Skeletal muscle tissue (tissue), 3 donors: ENCODE measurements at regions not wholly inside any gene's neighbourhood (a gene's known extent, or its start where the extent isn't known, plus 50 kb on each side); places are given as distances from the start of the nearest gene placed in this dataset.

ENCODE experiments used
- H3K27ac ChIP-seq: one replicate; pipeline ENCODE4 v1.7.0; 2013; ENCODE audit warnings: mild to moderate bottlenecking, low read depth, low read length, inconsistent platforms
- H3K27me3 ChIP-seq, 3 donors: one replicate each; pipeline ENCODE4 v1.7.0; 2013; ENCODE audit warnings: low read length in 3 of 3; ENCODE audit not compliant: control insufficient read depth in 3 of 3, insufficient read depth in 3 of 3
- H3K36me3 ChIP-seq, 3 donors: one replicate each; pipeline ENCODE4 v1.7.0; 2013; ENCODE audit warnings: low read length in 3 of 3; ENCODE audit not compliant: control insufficient read depth in 3 of 3, insufficient read depth in 3 of 3
- H3K4me1 ChIP-seq, 3 donors: one replicate each; pipeline ENCODE4 v1.7.0; 2013; ENCODE audit warnings: low read length in 3 of 3, mild to moderate bottlenecking in 3 of 3; ENCODE audit not compliant: control insufficient read depth in 3 of 3, insufficient read depth in 3 of 3
- H3K4me3 ChIP-seq, 3 donors: one replicate each; pipeline ENCODE4 v1.7.0; 2013; ENCODE audit warnings: low read length in 3 of 3
- H3K9ac ChIP-seq, 3 donors: one replicate each; pipeline ENCODE4 v1.7.0; 2013; ENCODE audit warnings: low read length in 3 of 3, mild to moderate bottlenecking in 3 of 3, moderate library complexity in 2 of 3, low read depth in 1 of 3
- H3K9me3 ChIP-seq, 3 donors: one replicate each; pipeline ENCODE4 v1.7.0; 2013; ENCODE audit warnings: low read length in 3 of 3; ENCODE audit not compliant: control insufficient read depth in 3 of 3
- donor health status: Osteomylitis.

GRCh38 chr2:156175946-156176345 is 156.6 kb downstream of the NR4A2 start:
- no peaks in the 10 kb centered on the region for H3K9me3 ChIP-seq
- no peaks in the 10 kb centered on the region for H3K4me1 ChIP-seq
- H3K36me3 ChIP-seq = no peaks in the 10 kb centered on the region
- H3K27me3 ChIP-seq = no peaks in the 10 kb centered on the region
- no peak overlapping the region for H3K27ac ChIP-seq
- H3K9ac ChIP-seq = no peak overlapping the region
- no peak overlapping the region for H3K4me3 ChIP-seq

GRCh38 chr2:156170929-156171328 is 161.6 kb downstream of the NR4A2 start:
- peaks cover 0 to 2% (median 0%) of the 10 kb centered on the region in 3 donors for H3K27me3 ChIP-seq
- no peak overlapping the region for H3K9ac ChIP-seq
- no peak overlapping the region for H3K27ac ChIP-seq
- H3K9me3 ChIP-seq = no peaks in the 10 kb centered on the region
- no peak overlapping the region for H3K4me3 ChIP-seq
- H3K36me3 ChIP-seq = no peaks in the 10 kb centered on the region
- H3K4me1 ChIP-seq = no peaks in the 10 kb centered on the region

DNA sequence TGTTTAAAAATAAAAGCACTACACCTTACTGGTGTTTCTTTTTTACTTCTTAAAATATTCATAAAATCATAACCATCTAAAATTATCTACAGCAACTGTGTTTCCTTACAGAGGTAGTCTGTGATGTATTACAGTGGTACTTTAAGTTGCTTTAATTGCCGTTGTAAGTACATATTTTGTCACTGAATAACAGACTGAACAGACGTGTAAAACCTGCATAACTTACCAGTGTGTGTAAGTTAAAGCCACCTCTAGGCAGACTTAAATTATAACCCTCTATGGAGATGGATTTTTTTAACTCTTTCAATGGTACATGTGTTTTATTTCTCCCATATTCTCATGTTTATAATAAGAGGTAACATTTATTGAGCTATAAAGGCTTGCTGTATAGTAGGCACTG is 166.8 kb downstream of the NR4A2 start:
- H3K36me3 ChIP-seq = no peaks in the 10 kb centered on the region
- peaks cover 0 to 2% (median 0%) of the 10 kb centered on the region in 3 donors for H3K27me3 ChIP-seq
- no peak overlapping the region for H3K9ac ChIP-seq
- no peak overlapping the region for H3K27ac ChIP-seq
- no peaks in the 10 kb centered on the region for H3K9me3 ChIP-seq
- no peaks in the 10 kb centered on the region for H3K4me1 ChIP-seq
- no peak overlapping the region for H3K4me3 ChIP-seq

DNA sequence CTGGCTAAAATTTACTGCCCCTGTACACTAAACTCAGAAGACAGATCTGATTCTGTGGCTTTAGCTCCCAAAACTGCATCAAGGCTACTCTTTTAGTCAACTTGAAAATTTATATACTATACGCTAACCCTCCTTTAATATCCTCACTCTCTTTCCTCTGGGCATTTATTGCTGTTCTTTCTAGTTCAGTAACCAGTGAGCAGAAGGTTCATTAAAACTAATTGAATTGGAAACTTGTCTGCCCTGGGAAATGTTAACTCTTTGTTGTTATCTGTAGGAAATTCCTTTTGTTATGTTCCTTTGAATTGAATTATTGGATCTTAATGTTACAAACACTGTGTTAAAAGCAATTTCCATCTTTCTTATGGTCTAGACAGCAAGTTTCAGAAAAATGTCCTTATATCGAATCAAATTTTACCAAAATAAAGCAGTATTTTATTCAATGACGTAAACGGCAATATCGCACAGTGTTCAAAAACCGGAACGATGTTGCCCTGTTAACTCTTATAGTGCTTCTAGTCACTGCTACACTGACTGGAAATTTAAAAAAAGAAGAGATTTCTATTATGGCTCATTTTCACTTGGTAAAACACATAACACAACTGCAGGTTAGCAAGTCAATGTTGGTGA is 168.3 kb downstream of the NR4A2 start:
- Histone ChIP-seq H3K9ac (no peak overlapping the region), H3K27me3 (peaks cover 0 to 2% (median 0%) of the 10 kb centered on the region in 3 donors), H3K27ac (no peak overlapping the region), H3K4me3 (no peak overlapping the region), H3K9me3 (no peaks in the 10 kb centered on the region), H3K36me3 (no peaks in the 10 kb centered on the region), H3K4me1 (no peaks in the 10 kb centered on the region)

DNA sequence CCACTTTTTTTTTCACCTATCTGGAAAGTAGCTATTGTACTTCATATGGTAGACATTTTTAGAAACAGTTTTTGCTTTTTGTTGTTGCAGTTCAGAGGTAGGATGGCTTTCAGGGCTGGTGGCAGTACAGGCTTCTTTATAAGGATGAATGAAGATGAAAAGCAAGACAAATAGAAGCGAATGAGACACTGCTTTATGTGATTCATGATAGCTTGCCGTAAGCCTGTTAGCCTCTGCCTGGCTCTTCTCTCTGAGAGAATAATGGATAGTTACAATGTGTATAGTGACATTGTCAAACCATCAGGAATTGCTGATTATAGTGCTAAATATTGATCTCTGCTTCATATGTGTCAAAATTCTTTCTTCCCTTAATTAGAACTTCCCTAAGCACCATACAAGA is 173.7 kb downstream of the NR4A2 start:
- Histone ChIP-seq H3K36me3 (no peaks in the 10 kb centered on the region), H3K9me3 (no peaks in the 10 kb centered on the region), H3K27me3 (no peaks in the 10 kb centered on the region), H3K27ac (no peak overlapping the region), H3K4me1 (no peaks in the 10 kb centered on the region), H3K4me3 (no peak overlapping the region), H3K9ac (no peak overlapping the region)

DNA sequence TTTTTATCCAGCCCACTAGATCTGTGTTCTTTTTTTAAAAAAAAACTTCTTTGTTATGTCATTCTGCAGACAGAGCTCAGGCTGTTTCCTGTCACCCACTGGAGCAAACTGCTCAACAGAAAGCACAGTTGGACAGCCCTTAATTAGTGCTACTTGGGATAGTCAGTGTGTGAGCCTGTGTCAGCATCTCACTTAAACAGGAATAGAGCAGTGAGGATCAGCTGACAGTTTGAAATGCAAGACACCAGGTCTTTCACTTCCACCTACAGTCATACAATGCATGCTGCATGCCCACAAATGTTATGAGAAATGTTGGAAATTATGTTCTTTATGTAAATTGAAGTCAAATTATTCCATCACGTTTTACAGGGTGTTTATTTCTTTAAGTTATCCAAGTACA is 174.9 kb downstream of the NR4A2 start:
- Histone ChIP-seq H3K4me1 (no peaks in the 10 kb centered on the region), H3K9me3 (no peaks in the 10 kb centered on the region), H3K27me3 (no peaks in the 10 kb centered on the region), H3K9ac (no peak overlapping the region), H3K36me3 (no peaks in the 10 kb centered on the region), H3K4me3 (no peak overlapping the region), H3K27ac (no peak overlapping the region)

DNA sequence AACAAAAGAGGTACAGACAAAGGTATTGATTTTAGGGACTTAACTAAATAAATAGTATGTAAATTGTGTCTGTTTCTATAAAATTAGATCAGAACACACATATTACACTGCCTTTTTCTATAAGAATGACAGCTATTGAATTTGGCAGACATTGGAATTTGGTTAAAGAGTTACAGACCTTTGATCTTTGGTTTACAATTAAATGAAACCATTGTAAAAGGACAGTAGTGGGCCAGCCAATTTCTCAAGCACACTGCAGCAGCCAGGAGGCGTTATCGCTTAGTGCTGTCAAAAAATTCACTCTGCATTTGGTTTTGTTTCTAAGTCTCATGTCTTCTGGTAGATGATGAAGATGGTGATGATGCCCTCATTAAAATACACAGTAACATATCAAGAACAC is 175.9 kb downstream of the NR4A2 start:
- Histone ChIP-seq H3K27ac (no peak overlapping the region), H3K27me3 (no peaks in the 10 kb centered on the region), H3K4me3 (no peak overlapping the region), H3K4me1 (no peaks in the 10 kb centered on the region), H3K9me3 (no peaks in the 10 kb centered on the region), H3K9ac (no peak overlapping the region), H3K36me3 (no peaks in the 10 kb centered on the region)

GRCh38 chr2:156155319-156155718 is 177.2 kb downstream of the NR4A2 start:
- no peaks in the 10 kb centered on the region for H3K9me3 ChIP-seq
- H3K4me1 ChIP-seq = no peaks in the 10 kb centered on the region
- no peaks in the 10 kb centered on the region for H3K36me3 ChIP-seq
- no peak overlapping the region for H3K9ac ChIP-seq
- no peaks in the 10 kb centered on the region for H3K27me3 ChIP-seq
- H3K4me3 ChIP-seq = no peak overlapping the region
- no peak overlapping the region for H3K27ac ChIP-seq

DNA sequence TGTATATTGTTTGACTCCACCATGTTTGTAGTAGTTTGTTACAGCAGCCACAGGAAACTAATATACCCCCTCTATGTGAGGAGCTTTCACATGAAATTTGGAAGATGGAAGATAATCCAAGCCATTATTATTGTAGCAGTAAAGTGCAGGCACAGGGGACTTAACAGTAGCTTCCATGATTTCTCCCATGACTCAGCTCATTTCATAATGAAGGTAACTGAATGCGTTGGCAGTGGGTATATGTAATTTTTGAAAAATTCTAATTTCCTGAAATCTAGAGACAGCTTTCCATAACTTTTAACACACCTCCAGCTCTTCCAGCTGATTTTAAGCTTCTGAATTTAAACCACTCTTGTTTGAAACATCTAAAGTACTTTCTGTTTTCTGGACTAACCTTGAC is 181.2 kb downstream of the NR4A2 start:
- Histone ChIP-seq H3K36me3 (no peaks in the 10 kb centered on the region), H3K27ac (no peak overlapping the region), H3K27me3 (no peaks in the 10 kb centered on the region), H3K4me3 (no peak overlapping the region), H3K9me3 (no peaks in the 10 kb centered on the region), H3K4me1 (no peaks in the 10 kb centered on the region), H3K9ac (no peak overlapping the region)

DNA sequence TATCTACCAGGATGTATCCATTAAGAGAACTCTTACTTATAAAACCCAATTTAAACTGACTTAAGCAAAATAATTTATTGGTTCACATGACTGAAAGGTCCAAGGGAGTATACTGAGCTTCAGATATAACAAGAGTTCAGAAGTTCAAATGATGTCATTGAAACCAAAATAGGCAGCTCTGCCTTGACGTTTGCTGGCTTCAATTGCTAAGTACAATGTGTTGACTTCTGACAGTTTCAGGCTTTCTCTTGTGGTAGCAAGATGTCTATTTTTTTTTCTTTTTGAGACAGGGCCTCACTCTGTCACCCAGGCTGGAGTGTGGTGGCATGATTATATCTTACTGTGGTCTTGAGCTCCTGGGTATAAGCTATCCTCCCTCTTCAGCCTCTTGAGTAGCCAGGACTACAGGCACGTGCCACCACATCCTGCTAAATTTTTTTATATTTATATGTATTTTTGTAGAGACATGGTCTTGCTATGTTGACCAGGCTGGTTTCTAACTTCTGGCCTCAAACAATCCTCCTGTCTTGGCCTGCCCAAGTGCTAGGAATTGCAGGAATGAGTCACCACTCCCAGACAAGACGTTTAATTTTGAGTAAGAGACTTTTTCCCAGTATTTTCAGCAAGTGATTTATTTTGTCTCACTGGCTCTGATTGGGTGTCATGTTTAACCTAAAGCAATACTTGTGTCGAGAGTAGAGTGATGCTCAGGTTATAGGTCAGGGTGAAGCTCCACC is 184.8 kb downstream of the NR4A2 start:
- Histone ChIP-seq H3K36me3 (no peaks in the 10 kb centered on the region), H3K9ac (no peak overlapping the region), H3K4me1 (no peaks in the 10 kb centered on the region), H3K4me3 (no peak overlapping the region), H3K9me3 (no peaks in the 10 kb centered on the region), H3K27ac (no peak overlapping the region), H3K27me3 (no peaks in the 10 kb centered on the region)
